ENCODE measurements at regions not wholly inside any gene's neighbourhood (a gene's known extent, or its start where the extent isn't known, plus 50 kb on each side); places are given as distances from the start of the nearest gene placed in this dataset.
"Not testable (repeated sequence)": the region's sequence is repeated elsewhere in the genome, so short reads cannot be mapped to it uniquely, and the experiment has no call there.

GRCh38 chr1:5684791-5685190 is 307.4 kb downstream of the NPHP4 start:
- DNase-seq, result no peak

GRCh38 chr1:5683446-5683845 is 308.8 kb downstream of the NPHP4 start:
- DNase-seq, result no peak

GRCh38 chr1:5682626-5683225 is 309.5 kb downstream of the NPHP4 start:
- DNase-seq, result no peak

GRCh38 chr1:5681654-5682053 is 310.6 kb downstream of the NPHP4 start:
- DNase-seq, result no peak

GRCh38 chr1:5680600-5680999 is 311.6 kb downstream of the NPHP4 start:
- no peak for DNase-seq

GRCh38 chr1:5678759-5679158 is 313.5 kb downstream of the NPHP4 start:
- DNase-seq, result no peak

- DNase-seq, result not testable (repeated sequence)
These were observed 319.9 kb downstream of the NPHP4 start for GRCh38 chr1:5672355-5672754.

GRCh38 chr1:5670590-5671350 is 321.5 kb downstream of the NPHP4 start:
- no peak for DNase-seq

- no peak for DNase-seq
These were observed 324.5 kb downstream of the NPHP4 start for GRCh38 chr1:5667513-5668325.

GRCh38 chr1:5664906-5665875 is 327.0 kb downstream of the NPHP4 start:
- no peak for DNase-seq

GRCh38 chr1:5664081-5664768 is 328.0 kb downstream of the NPHP4 start:
- no peak for DNase-seq

GRCh38 chr1:5662744-5663126 is 329.5 kb downstream of the NPHP4 start:
- no peak for DNase-seq

- no peak for DNase-seq
These were observed 330.0 kb downstream of the NPHP4 start for GRCh38 chr1:5662086-5662743.

GRCh38 chr1:5661196-5662085 is 330.8 kb downstream of the NPHP4 start:
- no peak for DNase-seq

- DNase-seq, result no peak
These were observed 331.9 kb downstream of the NPHP4 start for GRCh38 chr1:5660141-5660935.

- DNase-seq, result no peak
These were observed 332.6 kb downstream of the NPHP4 start for GRCh38 chr1:5659606-5660005.

- DNase-seq, result no peak
These were observed 333.6 kb downstream of the NPHP4 start for GRCh38 chr1:5658340-5659316.
